A673 (cell line): ENCODE measurements at regions not wholly inside any gene's neighbourhood (a gene's known extent, or its start where the extent isn't known, plus 50 kb on each side); places are given as distances from the start of the nearest gene placed in this dataset.

Experiments used
- BruUV-seq: library from RNA; stranded (reverse); fragments of 400-500 nt; replicated peaks from 2 replicates; lab custom pipeline; 2021; lab: Mats Ljungman, UMichigan
- CTCF ChIA-PET: fragments of 300-600 bp; sonication (Branson Sonifier 250); formaldehyde crosslinking; loops from one replicate; lab custom pipeline; 2022; ENCODE audit warnings: antibody characterized with exemption; lab: Charles Lee
- POLR2A ChIA-PET: fragments of 300-600 bp; sonication (Branson Sonifier 250); formaldehyde crosslinking; loops from one replicate; lab custom pipeline; 2022; ENCODE audit warnings: antibody characterized with exemption; ENCODE audit not compliant: low non-redundant PET; lab: Charles Lee
- DNase-seq: peaks from one replicate; pipeline ENCODE4 v3.0.0-alpha.2; 2015; ENCODE audit warnings: low spot score
- H3K27ac ChIP-seq: fragments of 200-600 bp; sonication (generic); 2 replicates; pipeline ENCODE4 v1.5.1; 2016; ENCODE audit warnings: mixed run types, low read depth, mild to moderate bottlenecking, mixed read lengths, antibody characterized with exemption, low read length; ENCODE audit not compliant: poor library complexity, severe bottlenecking
- H3K27me3 ChIP-seq: fragments of 200-600 bp; sonication (generic); replicated peaks from 2 replicates; pipeline ENCODE4 v1.6.1; 2017; ENCODE audit warnings: mixed run types, low read depth, mild to moderate bottlenecking, mixed read lengths, antibody characterized with exemption, low read length; ENCODE audit not compliant: insufficient read depth, poor library complexity
- H3K36me3 ChIP-seq: fragments of 200-600 bp; sonication (generic); 2 replicates; pipeline ENCODE4 v1.6.1; 2016; ENCODE audit warnings: mixed run types, mild to moderate bottlenecking, mixed read lengths, antibody characterized with exemption, low read length; ENCODE audit not compliant: insufficient read depth, poor library complexity, severe bottlenecking
- H3K4me1 ChIP-seq: fragments of 200-600 bp; sonication (generic); 2 replicates; pipeline ENCODE4 v1.6.1; 2017; ENCODE audit warnings: mixed run types, mild to moderate bottlenecking, mixed read lengths, antibody characterized with exemption, low read length; ENCODE audit not compliant: insufficient read depth, poor library complexity, severe bottlenecking
- H3K4me3 ChIP-seq: fragments of 200-600 bp; sonication (generic); 2 replicates; pipeline ENCODE4 v1.5.1; 2016; ENCODE audit warnings: low read depth, mixed run types, mild to moderate bottlenecking, mixed read lengths, low read length; ENCODE audit not compliant: poor library complexity, severe bottlenecking
- H3K9me3 ChIP-seq: fragments of 200-600 bp; sonication (generic); 2 replicates; pipeline ENCODE4 v1.6.1; 2016; ENCODE audit warnings: mixed run types, low read depth, mild to moderate bottlenecking, mixed read lengths, antibody characterized with exemption, low read length; ENCODE audit not compliant: poor library complexity, severe bottlenecking
- CTCF ChIP-seq: fragments of 300-800, 200-600 bp; sonication (generic); conservative IDR thresholded peaks from 2 replicates; pipeline ENCODE4 v1.5.1; 2017; ENCODE audit warnings: low read depth, mild to moderate bottlenecking, antibody characterized with exemption, low read length, moderate library complexity, mixed read lengths
- EZH2 ChIP-seq: fragments of 200-600 bp; sonication (generic); IDR thresholded peaks from 2 replicates; pipeline ENCODE4 v1.6.1; 2017; ENCODE audit warnings: borderline replicate concordance, low read depth, mild to moderate bottlenecking, mixed read lengths, antibody characterized with exemption, low read length; ENCODE audit not compliant: poor library complexity, severe bottlenecking
- intact Hi-C: fragments of 100-400 bp; cut with micrococcal nuclease; formaldehyde crosslinking; loops from one replicate; pipeline ENCODE4 v1.10.0; 2022; ENCODE audit not compliant: unreplicated experiment

DNA sequence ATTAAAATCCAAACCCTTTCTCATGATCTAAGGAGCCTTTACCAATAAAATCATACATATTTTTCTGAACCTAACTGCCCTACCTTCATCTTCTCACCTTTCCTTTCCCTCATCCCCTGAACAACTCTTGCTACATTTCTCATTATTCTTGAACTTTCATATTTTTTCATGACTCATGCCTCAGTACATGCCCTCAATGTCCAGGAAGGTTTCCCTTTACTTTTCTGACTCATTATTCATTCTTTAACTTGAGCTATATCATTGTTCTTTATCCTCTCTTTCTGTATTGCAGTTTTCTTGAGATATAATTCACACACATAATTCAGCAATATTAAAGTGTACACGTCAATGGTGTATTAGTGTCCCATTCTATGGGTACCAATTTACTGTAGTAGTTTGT is 231.0 kb downstream of the ALG10B start:
- intact Hi-C loops: no loop called here
- no TSS peak for BruUV-seq
- no peak for TF ChIP-seq CTCF
- TF ChIP-seq EZH2: no peak
- POLR2A ChIA-PET: no interaction called here
- DNase-seq: no peak
- H3K27me3 ChIP-seq: no peaks in the 10 kb centered on the region
- no peaks in the 10 kb centered on the region for H3K9me3 ChIP-seq
- no peaks in the 10 kb centered on the region for H3K36me3 ChIP-seq
- H3K4me1 ChIP-seq: no peaks in the 10 kb centered on the region
- H3K27ac ChIP-seq: no peak overlapping the region
- H3K4me3 ChIP-seq: no peak overlapping the region
- CTCF ChIA-PET: no interaction called here

DNA sequence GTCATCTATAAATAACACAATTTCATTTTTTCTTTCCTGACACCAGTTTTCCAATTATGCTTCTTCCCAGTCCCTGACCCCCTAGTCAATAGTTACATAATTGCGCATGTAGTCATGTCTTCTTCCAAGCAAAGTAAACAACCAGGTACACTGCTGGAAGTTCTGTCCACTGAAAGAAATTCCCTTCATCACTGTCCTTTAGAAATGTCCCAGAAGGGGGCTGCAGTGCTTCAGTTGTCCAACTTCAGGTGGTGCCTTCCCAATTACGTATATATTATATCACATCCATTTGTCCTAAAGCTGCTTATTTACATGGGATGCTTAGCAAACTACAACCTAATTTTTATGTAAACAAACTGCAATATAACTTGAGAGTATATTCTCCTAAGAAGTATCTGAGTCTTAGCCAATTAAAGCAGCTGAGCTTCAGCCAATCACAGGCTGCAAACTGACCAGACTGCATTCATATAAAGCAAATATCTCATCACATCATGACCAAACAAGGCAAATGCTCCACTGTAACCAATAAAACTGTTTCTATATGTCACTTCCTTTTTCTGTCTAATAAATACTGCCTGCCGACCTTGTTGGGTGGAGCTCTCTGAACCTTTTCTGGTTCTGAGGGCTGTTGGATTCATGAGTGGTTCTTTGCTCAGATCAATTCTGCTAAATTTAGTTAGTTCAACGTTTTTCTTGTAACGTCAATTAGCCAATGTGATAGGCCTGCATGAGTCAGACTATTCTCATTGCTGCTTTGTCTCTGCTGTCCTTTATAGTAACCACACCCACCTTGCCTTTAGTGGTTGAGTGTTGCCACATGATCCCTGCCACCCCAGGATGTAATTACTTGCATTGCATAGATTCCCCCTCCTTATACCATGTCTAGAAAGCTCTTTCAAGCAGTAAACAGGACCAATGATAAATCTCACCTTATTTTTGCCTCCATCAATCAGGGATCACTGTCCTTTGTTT is 239.3 kb downstream of the ALG10B start:
- ChIA-PET POLR2A (no interaction called here), CTCF (no interaction called here)
- BruUV-seq: no TSS peak
- DNase-seq: no peak
- Histone ChIP-seq H3K36me3 (no peaks in the 10 kb centered on the region), H3K4me1 (no peaks in the 10 kb centered on the region), H3K4me3 (no peak overlapping the region), H3K27me3 (no peaks in the 10 kb centered on the region), H3K27ac (no peak overlapping the region), H3K9me3 (peaks cover 7% of the 10 kb centered on the region)
- intact Hi-C loops: no loop called here
- TF ChIP-seq CTCF (no peak), EZH2 (no peak)

- no peaks in the 10 kb centered on the region for H3K36me3 ChIP-seq
- ChIA-PET POLR2A (no interaction called here), CTCF (no interaction called here)
- H3K9me3 ChIP-seq: peaks cover 7% of the 10 kb centered on the region
- TF ChIP-seq CTCF: no peak
- no peak for TF ChIP-seq EZH2
- no TSS peak for BruUV-seq
- no peak for DNase-seq
- H3K4me3 ChIP-seq: no peak overlapping the region
- H3K27ac ChIP-seq: no peak overlapping the region
- no peaks in the 10 kb centered on the region for H3K4me1 ChIP-seq
- intact Hi-C loops: no loop called here
- no peaks in the 10 kb centered on the region for H3K27me3 ChIP-seq
Observed at GRCh38 chr12:38556647-38557046, 240.1 kb downstream of the ALG10B start.
